H9 (cell line): ENCODE measurements at regions not wholly inside any gene's neighbourhood (a gene's known extent, or its start where the extent isn't known, plus 50 kb on each side); places are given as distances from the start of the nearest gene placed in this dataset.

Experiments
- DNase-seq: peaks from one replicate; pipeline ENCODE4 v3.0.0-alpha.2; 2017
- H2AFZ ChIP-seq: one replicate; pipeline ENCODE4 v1.6.1; 2013; ENCODE audit warnings: mild to moderate bottlenecking, low read length, control low read depth, moderate library complexity
- H2AK5ac ChIP-seq: 2 replicates; pipeline ENCODE4 v1.6.1; 2013; ENCODE audit warnings: low read length, control low read depth, mixed read lengths; ENCODE audit not compliant: insufficient read length
- H2BK120ac ChIP-seq: one replicate; pipeline ENCODE4 v1.6.1; 2013; ENCODE audit warnings: low read depth, mild to moderate bottlenecking, low read length, control low read depth, inconsistent platforms; ENCODE audit not compliant: poor library complexity, severe bottlenecking
- H2BK12ac ChIP-seq: 2 replicates; pipeline ENCODE4 v1.6.1; 2013; ENCODE audit warnings: low read length, control low read depth, mixed read lengths, low read depth; ENCODE audit not compliant: insufficient read length
- H2BK15ac ChIP-seq: 2 replicates; pipeline ENCODE4 v1.6.1; 2013; ENCODE audit warnings: low read depth, low read length, control low read depth
- H2BK20ac ChIP-seq: one replicate; pipeline ENCODE4 v1.6.1; 2013; ENCODE audit warnings: low read depth, mild to moderate bottlenecking, low read length, control low read depth, inconsistent platforms; ENCODE audit not compliant: poor library complexity, severe bottlenecking
- H2BK5ac ChIP-seq: 2 replicates; pipeline ENCODE4 v1.6.1; 2013; ENCODE audit warnings: low read length, control low read depth, mixed read lengths; ENCODE audit not compliant: insufficient read length
- H3K14ac ChIP-seq: 2 replicates; pipeline ENCODE4 v1.6.1; 2013; ENCODE audit warnings: low read length, control low read depth; ENCODE audit not compliant: insufficient read depth
- H3K18ac ChIP-seq: 2 replicates; pipeline ENCODE4 v1.6.1; 2013; ENCODE audit warnings: low read depth, mild to moderate bottlenecking, mixed read lengths, low read length, control low read depth; ENCODE audit not compliant: insufficient read length
- H3K23ac ChIP-seq: 2 replicates; pipeline ENCODE4 v1.6.1; 2013; ENCODE audit warnings: low read length, control low read depth, mixed read lengths, low read depth; ENCODE audit not compliant: insufficient read length
- H3K23me2 ChIP-seq: 2 replicates; pipeline ENCODE4 v1.6.1; 2013; ENCODE audit warnings: low read depth, mild to moderate bottlenecking, mixed read lengths, low read length, control low read depth; ENCODE audit not compliant: insufficient read length, poor library complexity, severe bottlenecking
- H3K27ac ChIP-seq: 2 replicates; pipeline ENCODE4 v1.5.1; 2013; ENCODE audit warnings: low read length, control low read depth, mixed read lengths, low read depth; ENCODE audit not compliant: insufficient read length
- H3K27me3 ChIP-seq: 2 replicates; pipeline ENCODE4 v1.6.1; 2013; ENCODE audit warnings: low read length, control low read depth, inconsistent platforms; ENCODE audit not compliant: insufficient read depth
- H3K4ac ChIP-seq: 2 replicates; pipeline ENCODE4 v1.6.1; 2013; ENCODE audit warnings: low read depth, mild to moderate bottlenecking, control low read depth, inconsistent platforms, low read length, moderate library complexity
- H3K4me1 ChIP-seq: 2 replicates; pipeline ENCODE4 v1.6.1; 2013; ENCODE audit warnings: low read length, control low read depth, inconsistent platforms; ENCODE audit not compliant: insufficient read depth
- H3K4me2 ChIP-seq: 2 replicates; pipeline ENCODE4 v1.6.1; 2013; ENCODE audit warnings: low read length, control low read depth, mixed read lengths; ENCODE audit not compliant: insufficient read length, insufficient read depth
- H3K56ac ChIP-seq: 2 replicates; pipeline ENCODE4 v1.6.1; 2013; ENCODE audit warnings: low read depth, mild to moderate bottlenecking, mixed read lengths, low read length, control low read depth; ENCODE audit not compliant: insufficient read length
- H3K79me1 ChIP-seq: 2 replicates; pipeline ENCODE4 v1.6.1; 2013; ENCODE audit warnings: low read depth, mild to moderate bottlenecking, moderate library complexity, low read length, control low read depth, inconsistent platforms; ENCODE audit not compliant: insufficient read depth, poor library complexity, severe bottlenecking
- H3K79me2 ChIP-seq: 2 replicates; pipeline ENCODE4 v1.6.1; 2013; ENCODE audit warnings: low read length, control low read depth, inconsistent platforms; ENCODE audit not compliant: insufficient read depth
- H3K9ac ChIP-seq: 2 replicates; pipeline ENCODE4 v1.6.1; 2013; ENCODE audit warnings: low read length, control low read depth, mixed read lengths; ENCODE audit not compliant: insufficient read length; ENCODE audit errors: extremely low read depth
- H3K9me3 ChIP-seq: one replicate; pipeline ENCODE4 v1.6.1; 2013; ENCODE audit warnings: low read depth, low read length, inconsistent platforms; ENCODE audit not compliant: control insufficient read depth
- H3T11ph ChIP-seq: one replicate; pipeline ENCODE4 v1.6.1; 2013; ENCODE audit warnings: mild to moderate bottlenecking, low read length, control low read depth, inconsistent platforms
- H4K20me1 ChIP-seq: one replicate; pipeline ENCODE4 v1.6.1; 2013; ENCODE audit not compliant: control insufficient read depth, insufficient read length, insufficient read depth
- H4K5ac ChIP-seq: 2 replicates; pipeline ENCODE4 v1.6.1; 2013; ENCODE audit warnings: low read depth, mild to moderate bottlenecking, mixed read lengths, low read length, control low read depth; ENCODE audit not compliant: insufficient read length
- H4K8ac ChIP-seq: replicated peaks from 2 replicates; pipeline ENCODE4 v1.6.1; 2013; ENCODE audit warnings: low read length, control low read depth, mixed read lengths, low read depth; ENCODE audit not compliant: insufficient read length
- H4K91ac ChIP-seq: 2 replicates; pipeline ENCODE4 v1.6.1; 2013; ENCODE audit warnings: low read depth, mild to moderate bottlenecking, moderate library complexity, mixed read lengths, low read length, control low read depth; ENCODE audit not compliant: insufficient read length
- H3K27ac Mint-ChIP-seq, 3 experiments: 2 replicates in 2 of 3; 3 replicates in 1 of 3; pipeline ENCODE4 v1.8.0; 2020 to 2021; ENCODE audit warnings: mixed read lengths in 3 of 3, mild to moderate bottlenecking in 1 of 3, moderate library complexity in 1 of 3
- H3K27me3 Mint-ChIP-seq: 2 replicates; pipeline ENCODE4 v1.8.0; 2021; ENCODE audit warnings: low read depth, mild to moderate bottlenecking, moderate library complexity, mixed read lengths
- H3K36me3 Mint-ChIP-seq, 3 experiments: 2 replicates in 2 of 3; 3 replicates in 1 of 3; pipeline ENCODE4 v1.8.0; 2020 to 2021; ENCODE audit warnings: low read depth in 3 of 3, mixed read lengths in 3 of 3; ENCODE audit not compliant: insufficient read depth in 1 of 3
- H3K4me1 Mint-ChIP-seq, 2 experiments: 2 replicates each; pipeline ENCODE4 v1.8.0; 2020; ENCODE audit warnings: mixed read lengths in 2 of 2
- H3K4me3 Mint-ChIP-seq, 2 experiments: 2 replicates in 1 of 2; 3 replicates in 1 of 2; pipeline ENCODE4 v1.8.0; 2020 to 2021; ENCODE audit warnings: mild to moderate bottlenecking in 2 of 2, mixed read lengths in 2 of 2, moderate library complexity in 1 of 2
- H3K9me3 Mint-ChIP-seq, 2 experiments: 2 replicates in 1 of 2; 3 replicates in 1 of 2; pipeline ENCODE4 v1.8.0; 2020; ENCODE audit warnings: mild to moderate bottlenecking in 2 of 2, mixed read lengths in 2 of 2, moderate library complexity in 1 of 2
- CTCF ChIP-seq: fragments of 200-600 bp; sonication (generic); conservative IDR thresholded peaks from 3 replicates; pipeline ENCODE4 v1.8.0; 2021; ENCODE audit warnings: antibody characterized with exemption, mild to moderate bottlenecking
- WGBS: extraction: QIAGEN DNeasy Blood & Tissue Kit; methylation state at CpG from one replicate; pipeline ENCODE4 v1.1.7; 2013; ENCODE audit warnings: missing lambda C conversion rate, low lambda C conversion rate, mixed read lengths; ENCODE audit not compliant: insufficient read length; ENCODE audit errors: extremely low coverage; 5-methylcytosine and 5-hydroxymethylcytosine counted together

GRCh38 chr16:76226481-76226880, 50.7 kb upstream of the CNTNAP4 start:
- H3K18ac ChIP-seq, result no peak overlapping the region
- H4K20me1 ChIP-seq, result no peaks in the 10 kb centered on the region
- no peaks in the 10 kb centered on the region for H3K23me2 ChIP-seq
- H3K14ac ChIP-seq, result no peak overlapping the region
- Mint-ChIP-seq H3K27me3 (peaks cover 67% of the 10 kb centered on the region), H3K27ac (no peak overlapping the region), H3K4me1 (peaks cover 19 to 24% of the 10 kb centered on the region in 2 experiments), H3K9me3 (no peaks in the 10 kb centered on the region), H3K4me3 (no peak overlapping the region), H3K36me3 (no peaks in the 10 kb centered on the region; a peak in 1 of 7 replicates)
- no peak overlapping the region for H3K4me2 ChIP-seq
- no peak overlapping the region for H3T11ph ChIP-seq
- H3K9ac ChIP-seq, result no peak overlapping the region
- no peak for DNase-seq
- H2BK15ac ChIP-seq, result no peak overlapping the region
- no peak overlapping the region for H4K91ac ChIP-seq
- no peak overlapping the region for H2AK5ac ChIP-seq
- no peak overlapping the region for H4K8ac ChIP-seq
- H3K4me1 ChIP-seq, result peaks cover 4% of the 10 kb centered on the region; the same call in 1 of the 2 replicates
- no CpG with 5 or more reads among the region's 3 CpGs for WGBS
- H3K23ac ChIP-seq, result no peak overlapping the region
- TF ChIP-seq CTCF, result no peak
- no peak overlapping the region for H2AFZ ChIP-seq
- no peak overlapping the region for H3K4ac ChIP-seq
- H3K9me3 ChIP-seq, result no peaks in the 10 kb centered on the region
- H3K27me3 ChIP-seq, result peaks cover 23% of the 10 kb centered on the region; the same call in 1 of the 2 replicates
- no peak overlapping the region for H2BK120ac ChIP-seq
- H2BK20ac ChIP-seq, result no peak overlapping the region
- H3K79me2 ChIP-seq, result no peaks in the 10 kb centered on the region
- no peak overlapping the region for H2BK5ac ChIP-seq
- no peak overlapping the region for H3K27ac ChIP-seq
- H3K56ac ChIP-seq, result no peak overlapping the region
- no peak overlapping the region for H4K5ac ChIP-seq
- no peaks in the 10 kb centered on the region for H3K79me1 ChIP-seq
- H2BK12ac ChIP-seq, result no peak overlapping the region
